ENCODE measurements at regions not wholly inside any gene's neighbourhood (a gene's known extent, or its start where the extent isn't known, plus 50 kb on each side); places are given as distances from the start of the nearest gene placed in this dataset.

DNA sequence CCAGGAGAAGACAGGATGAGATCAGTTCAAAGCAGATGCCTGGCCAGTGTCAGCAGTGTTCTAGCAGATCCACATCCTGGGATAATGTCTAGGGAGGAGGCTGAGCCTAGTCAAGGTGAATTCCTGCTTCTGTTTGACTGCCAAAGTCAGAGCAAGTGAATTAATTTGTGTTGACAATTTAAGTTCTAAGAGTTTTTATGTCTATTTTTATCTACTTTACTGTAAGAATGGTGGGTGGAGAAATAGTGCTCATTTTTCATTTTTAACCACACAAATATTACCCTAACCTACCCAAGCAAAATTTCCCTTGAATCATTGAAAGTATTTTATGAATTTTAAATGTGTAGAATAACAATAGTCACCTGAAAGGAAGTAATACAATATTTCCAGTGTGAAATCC, 207.6 kb upstream of the SLC10A2 start:
- no peak for DNase-seq (ENCODE audit: low spot score)
- H3K9me3 ChIP-seq (ENCODE audit: low read length), result no peaks in the 10 kb centered on the region
- no peak for TF ChIP-seq EZH2phosphoT487 (IDR thresholded peaks at IDR 0.05; ENCODE audit: borderline replicate concordance, low read depth, low read length)
- TF ChIP-seq, protein P1, sequence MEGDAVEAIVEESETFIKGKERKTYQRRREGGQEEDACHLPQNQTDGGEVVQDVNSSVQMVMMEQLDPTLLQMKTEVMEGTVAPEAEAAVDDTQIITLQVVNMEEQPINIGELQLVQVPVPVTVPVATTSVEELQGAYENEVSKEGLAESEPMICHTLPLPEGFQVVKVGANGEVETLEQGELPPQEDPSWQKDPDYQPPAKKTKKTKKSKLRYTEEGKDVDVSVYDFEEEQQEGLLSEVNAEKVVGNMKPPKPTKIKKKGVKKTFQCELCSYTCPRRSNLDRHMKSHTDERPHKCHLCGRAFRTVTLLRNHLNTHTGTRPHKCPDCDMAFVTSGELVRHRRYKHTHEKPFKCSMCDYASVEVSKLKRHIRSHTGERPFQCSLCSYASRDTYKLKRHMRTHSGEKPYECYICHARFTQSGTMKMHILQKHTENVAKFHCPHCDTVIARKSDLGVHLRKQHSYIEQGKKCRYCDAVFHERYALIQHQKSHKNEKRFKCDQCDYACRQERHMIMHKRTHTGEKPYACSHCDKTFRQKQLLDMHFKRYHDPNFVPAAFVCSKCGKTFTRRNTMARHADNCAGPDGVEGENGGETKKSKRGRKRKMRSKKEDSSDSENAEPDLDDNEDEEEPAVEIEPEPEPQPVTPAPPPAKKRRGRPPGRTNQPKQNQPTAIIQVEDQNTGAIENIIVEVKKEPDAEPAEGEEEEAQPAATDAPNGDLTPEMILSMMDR (conservative IDR thresholded peaks at IDR 0.05; ENCODE audit: low read length), result no peak
- no peak overlapping the region for H3K4me2 ChIP-seq (ENCODE audit: low read length)
- H3K27ac ChIP-seq (ENCODE audit: low read depth, low read length, poor library complexity, severe bottlenecking), result no peak overlapping the region
- ChIA-PET CTCF (ENCODE audit: unreplicated experiment) (no interaction called here), POLR2A (no interaction called here)
- BruUV-seq (replicated peaks), result no TSS peak
- H3K79me2 ChIP-seq (ENCODE audit: insufficient read depth, low read depth, low read length), result no peaks in the 10 kb centered on the region
- H2AFZ ChIP-seq (ENCODE audit: low read length), result no peak overlapping the region
- no peak overlapping the region for H3K4me3 ChIP-seq (ENCODE audit: low read depth, low read length, poor library complexity, severe bottlenecking)
- H4K20me1 ChIP-seq (ENCODE audit: insufficient read depth, low read length), result no peaks in the 10 kb centered on the region
- intact Hi-C loops (cut with micrococcal nuclease; ENCODE audit: unreplicated experiment), result no loop called here
- no peaks in the 10 kb centered on the region for H3K9me2 ChIP-seq (ENCODE audit: insufficient read depth, low read length)
- no peaks in the 10 kb centered on the region for H3K36me3 ChIP-seq (ENCODE audit: insufficient read depth, low read length)
- H3K4me1 ChIP-seq (ENCODE audit: insufficient read depth, low read length, poor library complexity, severe bottlenecking), result no peaks in the 10 kb centered on the region

DNA sequence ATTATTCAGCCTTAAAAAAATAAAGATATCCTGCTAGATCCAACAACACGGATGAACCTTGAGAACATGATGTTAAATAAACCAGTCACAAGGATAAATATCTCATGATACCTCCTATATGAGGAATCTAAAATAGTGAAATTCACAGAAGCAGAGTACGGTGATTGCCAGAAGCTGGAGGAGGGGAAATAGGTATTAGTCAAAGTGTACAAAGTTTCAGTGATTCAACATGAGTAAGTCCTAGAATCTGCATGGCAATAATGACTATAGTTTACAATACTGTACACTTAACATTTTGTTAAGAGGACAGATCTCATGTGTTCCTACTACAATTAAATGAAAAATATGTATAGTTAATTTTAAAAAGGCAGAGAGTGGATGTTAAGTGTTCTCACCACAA, 206.6 kb upstream of the SLC10A2 start:
- POLR2A ChIA-PET, result no interaction called here
- Histone ChIP-seq H3K27ac (ENCODE audit: low read depth, low read length, poor library complexity, severe bottlenecking) (no peak overlapping the region), H3K4me3 (ENCODE audit: low read depth, low read length, poor library complexity, severe bottlenecking) (no peak overlapping the region), H3K4me2 (ENCODE audit: low read length) (no peak overlapping the region), H2AFZ (ENCODE audit: low read length) (no peak overlapping the region), H3K9me2 (ENCODE audit: insufficient read depth, low read length) (no peaks in the 10 kb centered on the region), H3K36me3 (ENCODE audit: insufficient read depth, low read length) (no peaks in the 10 kb centered on the region), H4K20me1 (ENCODE audit: insufficient read depth, low read length) (no peaks in the 10 kb centered on the region), H3K79me2 (ENCODE audit: insufficient read depth, low read depth, low read length) (no peaks in the 10 kb centered on the region), H3K4me1 (ENCODE audit: insufficient read depth, low read length, poor library complexity, severe bottlenecking) (no peaks in the 10 kb centered on the region), H3K9me3 (ENCODE audit: low read length) (no peaks in the 10 kb centered on the region)
- BruUV-seq (replicated peaks), result no TSS peak
- TF ChIP-seq, protein P1 (conservative IDR thresholded peaks at IDR 0.05; ENCODE audit: low read length), result no peak
- TF ChIP-seq EZH2phosphoT487 (IDR thresholded peaks at IDR 0.05; ENCODE audit: borderline replicate concordance, low read depth, low read length), result no peak
- intact Hi-C loops (cut with micrococcal nuclease; ENCODE audit: unreplicated experiment), result no loop called here
- CTCF ChIA-PET (ENCODE audit: unreplicated experiment), result no interaction called here
- DNase-seq (ENCODE audit: low spot score), result no peak

DNA sequence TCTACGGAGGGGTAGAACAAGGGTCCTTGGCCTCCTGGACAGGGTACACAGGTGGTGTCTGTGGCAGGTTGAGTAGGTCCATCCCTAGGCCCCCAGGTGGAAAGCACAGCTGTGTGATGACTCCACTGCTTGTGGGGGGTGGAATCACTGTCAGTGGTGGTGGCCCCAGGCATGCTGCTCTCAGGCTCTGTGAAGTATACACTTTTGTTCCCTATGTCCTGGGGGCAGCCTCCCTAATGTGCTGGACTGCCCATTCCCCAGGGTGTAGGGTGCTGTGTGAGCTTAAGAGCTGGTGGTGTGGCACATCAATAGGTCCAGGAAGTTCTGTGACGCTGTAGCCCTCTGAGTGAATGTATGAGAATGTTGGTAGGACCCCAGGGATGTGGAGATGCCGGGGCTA, 197.2 kb upstream of the SLC10A2 start:
- TF ChIP-seq EZH2phosphoT487 (IDR thresholded peaks at IDR 0.05; ENCODE audit: borderline replicate concordance, low read depth, low read length), result no peak
- TF ChIP-seq, protein P1 (conservative IDR thresholded peaks at IDR 0.05; ENCODE audit: low read length), result no peak
- H3K79me2 ChIP-seq (ENCODE audit: insufficient read depth, low read depth, low read length), result no peaks in the 10 kb centered on the region
- no peak overlapping the region for H3K4me2 ChIP-seq (ENCODE audit: low read length)
- H2AFZ ChIP-seq (ENCODE audit: low read length), result no peak overlapping the region
- H3K4me3 ChIP-seq (ENCODE audit: low read depth, low read length, poor library complexity, severe bottlenecking), result no peak overlapping the region
- ChIA-PET CTCF (ENCODE audit: unreplicated experiment) (no interaction called here), POLR2A (interaction anchor here (0.7 kb wide), 1 partner anchor 44 kb away, joined by 4 read pairs; no protein-coding TSS in a partner anchor)
- no peak for DNase-seq (ENCODE audit: low spot score)
- no TSS peak for BruUV-seq (replicated peaks)
- no peaks in the 10 kb centered on the region for H3K9me2 ChIP-seq (ENCODE audit: insufficient read depth, low read length)
- H4K20me1 ChIP-seq (ENCODE audit: insufficient read depth, low read length), result no peaks in the 10 kb centered on the region
- H3K36me3 ChIP-seq (ENCODE audit: insufficient read depth, low read length), result no peaks in the 10 kb centered on the region
- H3K27ac ChIP-seq (ENCODE audit: low read depth, low read length, poor library complexity, severe bottlenecking), result no peak overlapping the region
- no peaks in the 10 kb centered on the region for H3K4me1 ChIP-seq (ENCODE audit: insufficient read depth, low read length, poor library complexity, severe bottlenecking)
- H3K9me3 ChIP-seq (ENCODE audit: low read length), result no peaks in the 10 kb centered on the region
- intact Hi-C loops (cut with micrococcal nuclease; ENCODE audit: unreplicated experiment), result no loop called here

All from OCI-LY7 (cell line).